ENCODE measurements at regions not wholly inside any gene's neighbourhood (a gene's known extent, or its start where the extent isn't known, plus 50 kb on each side); places are given as distances from the start of the nearest gene placed in this dataset.

GRCh38 chr1:237983496-237983895 is 92.8 kb upstream of the ZP4 start:
- no peak overlapping the region for H3K27ac Mint-ChIP-seq
- DNase-seq (ENCODE audit: low spot score) = no peak
- intact Hi-C loops (cut with micrococcal nuclease) = no loop called here
- no peaks in the 10 kb centered on the region for H3K9me3 Mint-ChIP-seq
- H3K27me3 Mint-ChIP-seq (ENCODE audit: insufficient read depth) = no peaks in the 10 kb centered on the region
- no peaks in the 10 kb centered on the region for H3K36me3 Mint-ChIP-seq (ENCODE audit: low read depth)
- H3K4me3 Mint-ChIP-seq = no peak overlapping the region
- no peaks in the 10 kb centered on the region for H3K4me1 Mint-ChIP-seq (ENCODE audit: low read depth)

- no peaks in the 10 kb centered on the region for H3K36me3 Mint-ChIP-seq (ENCODE audit: low read depth)
- no peaks in the 10 kb centered on the region for H3K9me3 Mint-ChIP-seq
- no peak for DNase-seq (ENCODE audit: low spot score)
- no peaks in the 10 kb centered on the region for H3K4me1 Mint-ChIP-seq (ENCODE audit: low read depth)
- H3K27ac Mint-ChIP-seq = no peak overlapping the region
- H3K4me3 Mint-ChIP-seq = no peak overlapping the region
- H3K27me3 Mint-ChIP-seq (ENCODE audit: insufficient read depth) = no peaks in the 10 kb centered on the region
- intact Hi-C loops (cut with micrococcal nuclease) = no loop called here
Observed at GRCh38 chr1:237981223-237981622, 90.5 kb upstream of the ZP4 start.

GRCh38 chr1:237976331-237976730 is 85.6 kb upstream of the ZP4 start:
- Mint-ChIP-seq H3K4me3 (no peak overlapping the region), H3K36me3 (ENCODE audit: low read depth) (no peaks in the 10 kb centered on the region), H3K27me3 (ENCODE audit: insufficient read depth) (no peaks in the 10 kb centered on the region), H3K9me3 (no peaks in the 10 kb centered on the region), H3K4me1 (ENCODE audit: low read depth) (no peaks in the 10 kb centered on the region), H3K27ac (no peak overlapping the region)
- intact Hi-C loops (cut with micrococcal nuclease) = no loop called here
- DNase-seq (ENCODE audit: low spot score) = no peak

- DNase-seq (ENCODE audit: low spot score) = no peak
- intact Hi-C loops (cut with micrococcal nuclease) = no loop called here
- no peaks in the 10 kb centered on the region for H3K36me3 Mint-ChIP-seq (ENCODE audit: low read depth)
- no peak overlapping the region for H3K4me3 Mint-ChIP-seq
- H3K9me3 Mint-ChIP-seq = no peaks in the 10 kb centered on the region
- no peaks in the 10 kb centered on the region for H3K4me1 Mint-ChIP-seq (ENCODE audit: low read depth)
- H3K27ac Mint-ChIP-seq = no peak overlapping the region
- H3K27me3 Mint-ChIP-seq (ENCODE audit: insufficient read depth) = no peaks in the 10 kb centered on the region
Observed at GRCh38 chr1:237975903-237976302, 85.2 kb upstream of the ZP4 start.

- no peaks in the 10 kb centered on the region for H3K27me3 Mint-ChIP-seq (ENCODE audit: insufficient read depth)
- H3K27ac Mint-ChIP-seq = no peak overlapping the region
- DNase-seq (ENCODE audit: low spot score) = no peak
- H3K4me1 Mint-ChIP-seq (ENCODE audit: low read depth) = no peaks in the 10 kb centered on the region
- intact Hi-C loops (cut with micrococcal nuclease) = no loop called here
- H3K9me3 Mint-ChIP-seq = no peaks in the 10 kb centered on the region
- H3K4me3 Mint-ChIP-seq = no peak overlapping the region
- H3K36me3 Mint-ChIP-seq (ENCODE audit: low read depth) = no peaks in the 10 kb centered on the region
Observed at GRCh38 chr1:237975376-237975775, 84.7 kb upstream of the ZP4 start.

GRCh38 chr1:237972186-237972585 is 81.5 kb upstream of the ZP4 start:
- H3K36me3 Mint-ChIP-seq (ENCODE audit: low read depth) = no peaks in the 10 kb centered on the region
- no peaks in the 10 kb centered on the region for H3K9me3 Mint-ChIP-seq
- H3K27me3 Mint-ChIP-seq (ENCODE audit: insufficient read depth) = no peaks in the 10 kb centered on the region
- intact Hi-C loops (cut with micrococcal nuclease) = no loop called here
- H3K4me1 Mint-ChIP-seq (ENCODE audit: low read depth) = no peaks in the 10 kb centered on the region
- no peak overlapping the region for H3K27ac Mint-ChIP-seq
- no peak for DNase-seq (ENCODE audit: low spot score)
- no peak overlapping the region for H3K4me3 Mint-ChIP-seq

- Mint-ChIP-seq H3K9me3 (no peaks in the 10 kb centered on the region), H3K4me1 (ENCODE audit: low read depth) (no peaks in the 10 kb centered on the region), H3K36me3 (ENCODE audit: low read depth) (no peaks in the 10 kb centered on the region), H3K27me3 (ENCODE audit: insufficient read depth) (no peaks in the 10 kb centered on the region), H3K27ac (no peak overlapping the region), H3K4me3 (no peak overlapping the region)
- intact Hi-C loops (cut with micrococcal nuclease) = no loop called here
- DNase-seq (ENCODE audit: low spot score) = no peak
Observed at GRCh38 chr1:237962985-237963384, 72.3 kb upstream of the ZP4 start.

GRCh38 chr1:237961754-237962153 is 71.0 kb upstream of the ZP4 start:
- no peak for DNase-seq (ENCODE audit: low spot score)
- H3K9me3 Mint-ChIP-seq = no peaks in the 10 kb centered on the region
- no peaks in the 10 kb centered on the region for H3K36me3 Mint-ChIP-seq (ENCODE audit: low read depth)
- no peak overlapping the region for H3K27ac Mint-ChIP-seq
- no peaks in the 10 kb centered on the region for H3K4me1 Mint-ChIP-seq (ENCODE audit: low read depth)
- H3K4me3 Mint-ChIP-seq = no peak overlapping the region
- no peaks in the 10 kb centered on the region for H3K27me3 Mint-ChIP-seq (ENCODE audit: insufficient read depth)
- intact Hi-C loops (cut with micrococcal nuclease) = no loop called here

GRCh38 chr1:237959838-237960237 is 69.1 kb upstream of the ZP4 start:
- Mint-ChIP-seq H3K4me3 (no peak overlapping the region), H3K36me3 (ENCODE audit: low read depth) (no peaks in the 10 kb centered on the region), H3K9me3 (no peaks in the 10 kb centered on the region), H3K27ac (no peak overlapping the region), H3K4me1 (ENCODE audit: low read depth) (no peaks in the 10 kb centered on the region), H3K27me3 (ENCODE audit: insufficient read depth) (no peaks in the 10 kb centered on the region)
- intact Hi-C loops (cut with micrococcal nuclease) = no loop called here
- no peak for DNase-seq (ENCODE audit: low spot score)

GRCh38 chr1:237953238-237953637 is 62.5 kb upstream of the ZP4 start:
- Mint-ChIP-seq H3K27ac (no peak overlapping the region), H3K4me1 (ENCODE audit: low read depth) (no peaks in the 10 kb centered on the region), H3K9me3 (no peaks in the 10 kb centered on the region), H3K4me3 (no peak overlapping the region), H3K36me3 (ENCODE audit: low read depth) (no peaks in the 10 kb centered on the region), H3K27me3 (ENCODE audit: insufficient read depth) (no peaks in the 10 kb centered on the region)
- intact Hi-C loops (cut with micrococcal nuclease) = no loop called here
- no peak for DNase-seq (ENCODE audit: low spot score)
